T-helper 17 cell (primary cell): ENCODE measurements at regions not wholly inside any gene's neighbourhood (a gene's known extent, or its start where the extent isn't known, plus 50 kb on each side); places are given as distances from the start of the nearest gene placed in this dataset.
"Not testable (repeated sequence)": the region's sequence is repeated elsewhere in the genome, so short reads cannot be mapped to it uniquely, and the experiment has no call there.

ENCODE experiments used
- ATAC-seq: fragments of 150-1000 bp; cut with Tn5 transposase; 2 replicates; pipeline ENCODE4 v1.10.0; 2021; ENCODE audit warnings: mild to moderate bottlenecking, moderate library complexity
- DNase-seq, 3 donors: peaks; one replicate each; pipeline versions ENCODE4 v3.0.0 to v3.0.0-alpha.2; 2020 to 2021
- H3K9me3 ChIP-seq: one replicate; pipeline ENCODE4 v1.7.0; 2013; ENCODE audit warnings: low read length, mild to moderate bottlenecking; ENCODE audit not compliant: control insufficient read depth, poor library complexity, severe bottlenecking
- H3K27ac Mint-ChIP-seq: one replicate; pipeline ENCODE4 v1.8.0; 2022; ENCODE audit warnings: mild to moderate bottlenecking, moderate library complexity, mixed read lengths
- H3K27me3 Mint-ChIP-seq: one replicate; pipeline ENCODE4 v1.8.0; 2022; ENCODE audit warnings: mixed read lengths
- H3K36me3 Mint-ChIP-seq: one replicate; pipeline ENCODE4 v1.8.0; 2022; ENCODE audit warnings: low read depth, mixed read lengths
- H3K4me1 Mint-ChIP-seq: one replicate; pipeline ENCODE4 v1.8.0; 2022; ENCODE audit warnings: mild to moderate bottlenecking, mixed read lengths
- H3K4me3 Mint-ChIP-seq: one replicate; pipeline ENCODE4 v1.8.0; 2022; ENCODE audit warnings: mild to moderate bottlenecking, moderate library complexity, mixed read lengths

DNA sequence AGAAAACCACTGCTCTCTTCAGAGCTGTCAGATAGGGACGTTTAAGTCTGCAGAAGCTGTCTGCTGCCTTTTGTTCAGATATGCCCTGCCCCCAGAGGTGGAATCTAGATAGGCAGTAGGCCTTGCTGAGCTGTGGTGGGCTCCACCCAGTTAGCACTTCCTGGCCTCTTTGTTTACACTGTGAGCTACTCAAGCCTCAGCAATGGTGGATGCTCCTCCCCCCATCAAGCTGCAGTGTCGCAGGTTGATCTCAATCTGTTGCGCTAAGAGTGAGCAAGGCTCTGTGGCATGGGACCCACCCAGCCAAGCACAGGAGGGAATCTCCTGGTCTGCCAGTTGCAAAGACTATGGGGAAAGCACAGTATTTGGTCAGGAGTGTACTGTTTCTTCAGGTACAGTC, 59.2 kb upstream of the ZNF641 start:
- ATAC-seq = peak; percentile 69
- not testable (repeated sequence) for H3K36me3 Mint-ChIP-seq, H3K9me3 ChIP-seq, H3K4me1 Mint-ChIP-seq
- Mint-ChIP-seq H3K27me3 (peaks cover 11% of the 10 kb centered on the region), H3K4me3 (peak overlapping the region; percentile 39), H3K27ac (peak overlapping the region; percentile 56)
- DNase-seq = peak in 1 of 3 donors; percentile 6

DNA sequence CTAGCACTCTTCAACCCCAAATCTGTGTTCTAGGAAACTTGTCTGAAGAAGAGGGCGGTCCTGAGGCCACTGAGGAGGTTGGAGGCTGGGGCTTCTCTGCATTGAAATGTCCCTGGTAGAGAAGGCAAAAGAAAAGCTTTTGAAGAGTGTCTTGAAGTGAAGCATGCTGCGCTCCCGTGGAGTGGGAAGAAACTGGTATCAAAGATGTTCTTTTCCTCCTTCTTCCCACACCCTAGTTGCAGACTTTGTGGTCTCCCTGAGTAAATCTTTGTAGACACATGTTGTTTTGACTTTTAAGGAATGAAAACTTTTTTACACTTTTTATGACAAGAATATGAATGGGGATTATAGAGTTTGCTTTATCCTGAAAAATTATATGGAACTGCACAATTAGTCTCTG, 59.0 kb upstream of the ANP32D start:
- ATAC-seq = no peak
- peaks cover 3% of the 10 kb centered on the region for H3K9me3 ChIP-seq
- H3K27me3 Mint-ChIP-seq = peaks cover 25% of the 10 kb centered on the region
- no peak for DNase-seq
- no peak overlapping the region for H3K4me3 Mint-ChIP-seq
- peaks cover 5% of the 10 kb centered on the region for H3K4me1 Mint-ChIP-seq
- H3K27ac Mint-ChIP-seq = no peak overlapping the region
- H3K36me3 Mint-ChIP-seq = peaks cover 4% of the 10 kb centered on the region

DNA sequence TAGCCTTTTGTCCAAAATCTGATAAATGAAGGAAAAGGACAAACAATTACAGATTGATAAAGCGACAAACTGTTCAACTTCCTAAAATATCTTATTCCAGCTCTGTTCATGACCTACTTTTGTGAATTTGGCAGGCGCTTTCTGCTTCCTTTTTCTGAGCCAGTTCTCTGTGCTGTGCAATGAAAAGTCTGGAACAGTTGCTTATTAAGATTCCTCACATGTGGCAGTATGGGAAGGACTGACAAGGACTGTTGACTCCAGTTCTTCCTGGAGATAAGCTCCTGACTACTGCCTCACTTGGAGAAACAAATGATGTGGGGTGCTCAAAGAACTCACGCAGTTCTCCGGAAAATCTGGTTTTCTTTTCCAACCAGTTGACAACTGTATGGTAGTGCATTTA, 58.3 kb upstream of the ANP32D start:
- H3K4me1 Mint-ChIP-seq = peaks cover 5% of the 10 kb centered on the region
- no peak for ATAC-seq
- peaks cover 3% of the 10 kb centered on the region for H3K9me3 ChIP-seq
- H3K27ac Mint-ChIP-seq = no peak overlapping the region
- H3K27me3 Mint-ChIP-seq = peaks cover 25% of the 10 kb centered on the region
- peaks cover 5% of the 10 kb centered on the region for H3K36me3 Mint-ChIP-seq
- H3K4me3 Mint-ChIP-seq = no peak overlapping the region
- no peak for DNase-seq

DNA sequence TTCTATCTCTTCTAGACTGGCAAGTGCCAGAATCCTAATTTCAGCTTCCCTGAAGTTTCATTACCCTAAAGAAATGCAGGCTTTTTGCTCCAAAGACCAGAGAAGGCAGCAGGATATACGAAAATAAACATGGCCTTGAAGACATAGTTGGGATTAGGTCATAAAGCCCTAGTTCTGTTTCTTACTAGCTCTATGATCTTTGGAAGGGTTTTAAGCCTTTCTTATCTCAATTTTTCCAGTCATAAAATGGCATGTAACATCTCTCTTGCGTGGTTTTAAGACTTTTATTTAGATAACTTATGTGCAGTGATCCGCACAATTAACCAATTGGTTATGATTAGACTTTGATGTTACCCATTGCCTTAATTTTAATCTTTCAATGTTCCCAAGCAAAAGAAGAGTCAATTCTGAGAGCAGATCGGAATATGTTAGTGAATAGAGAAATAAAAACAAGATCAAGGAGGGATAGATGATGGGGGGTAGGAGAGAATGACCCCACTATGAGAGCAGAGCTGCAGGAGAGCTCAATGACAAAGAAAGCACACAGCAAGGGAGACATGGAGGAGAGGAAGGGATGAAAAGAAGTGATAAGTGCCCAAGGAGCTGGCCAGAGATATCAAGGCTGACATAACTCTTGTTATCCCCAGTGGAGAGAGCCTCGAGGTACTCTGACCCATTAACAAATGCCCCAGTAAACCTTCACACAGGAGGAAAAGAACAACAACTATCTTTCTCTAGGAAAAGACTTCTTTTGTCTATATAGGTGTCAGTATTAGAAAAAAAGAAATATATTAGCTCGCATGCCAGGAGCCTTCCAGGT, 53.0 kb upstream of the ANP32D start:
- Mint-ChIP-seq H3K27me3 (peaks cover 19% of the 10 kb centered on the region), H3K36me3 (peaks cover 3% of the 10 kb centered on the region), H3K27ac (no peak overlapping the region), H3K4me3 (no peak overlapping the region), H3K4me1 (no peaks in the 10 kb centered on the region)
- DNase-seq (no peak), ATAC-seq (no peak)
- peaks cover 3% of the 10 kb centered on the region for H3K9me3 ChIP-seq

DNA sequence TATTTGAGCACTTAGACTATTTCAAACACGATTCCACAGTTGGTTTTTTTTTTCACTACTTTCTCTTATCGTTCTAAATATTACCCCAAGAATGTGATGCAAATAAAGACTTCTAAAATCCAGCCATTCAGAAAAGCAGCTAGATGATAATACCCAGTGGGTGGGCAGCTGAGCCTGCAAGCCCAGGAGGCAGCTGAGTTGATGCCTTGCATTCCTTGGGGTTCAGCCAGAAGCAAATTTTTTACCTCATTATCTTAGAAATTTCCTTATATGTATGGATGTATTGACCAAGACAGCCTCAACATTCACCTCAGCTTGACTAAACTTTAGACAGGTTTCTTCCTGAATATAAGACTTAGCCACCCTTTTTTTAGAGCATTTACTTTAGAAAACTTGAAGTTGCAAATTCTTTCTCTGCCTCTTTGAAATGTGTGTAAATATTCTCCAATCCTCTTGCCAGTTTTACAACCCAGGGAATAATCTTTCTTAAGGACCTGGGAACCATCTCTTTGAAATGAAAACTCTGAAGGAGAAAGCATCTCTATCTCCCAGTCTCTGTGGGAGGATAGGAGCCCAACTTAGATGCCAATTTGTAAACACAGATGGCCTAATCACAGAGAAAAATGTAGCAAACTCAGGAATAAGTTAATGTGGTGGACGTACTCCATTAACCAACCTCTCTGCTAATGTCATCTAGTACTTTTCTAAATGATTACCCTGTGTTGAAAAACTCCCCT, 52.2 kb upstream of the ANP32D start:
- peaks cover 14% of the 10 kb centered on the region for H3K27me3 Mint-ChIP-seq
- H3K4me3 Mint-ChIP-seq = no peak overlapping the region

DNA sequence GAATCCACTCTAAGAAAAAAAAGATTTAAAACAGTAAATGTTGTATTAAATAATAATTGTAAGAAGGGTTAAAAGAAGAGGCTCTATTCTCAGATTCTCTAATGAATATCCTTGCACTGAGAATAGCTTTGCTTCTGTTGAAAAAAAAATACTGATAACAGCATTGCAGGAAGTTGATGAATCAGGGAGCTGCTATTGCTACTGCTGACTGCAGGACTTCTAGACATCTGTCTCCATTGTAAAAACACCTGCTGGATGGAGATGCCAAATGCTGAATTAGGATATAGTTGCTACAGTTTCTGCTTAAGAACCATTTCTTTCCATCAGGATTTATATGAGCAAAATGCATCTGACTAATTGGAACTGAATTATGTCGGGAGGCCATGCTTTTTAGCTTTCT, 50.3 kb upstream of the ANP32D start:
- H3K9me3 ChIP-seq = no peaks in the 10 kb centered on the region
- Mint-ChIP-seq H3K4me3 (no peak overlapping the region), H3K27me3 (peaks cover 19% of the 10 kb centered on the region), H3K4me1 (no peaks in the 10 kb centered on the region), H3K27ac (no peak overlapping the region), H3K36me3 (peaks cover 3% of the 10 kb centered on the region)
- ATAC-seq (no peak), DNase-seq (no peak)

More for the DNA sequence above, 52.2 kb upstream of the ANP32D start:
- peaks cover 3% of the 10 kb centered on the region for H3K36me3 Mint-ChIP-seq
- DNase-seq (no peak), ATAC-seq (no peak)
- peaks cover 3% of the 10 kb centered on the region for H3K9me3 ChIP-seq
- H3K4me1 Mint-ChIP-seq = no peaks in the 10 kb centered on the region
- no peak overlapping the region for H3K27ac Mint-ChIP-seq
